Keratinocyte (primary cell): ENCODE measurements at regions not wholly inside any gene's neighbourhood (a gene's known extent, or its start where the extent isn't known, plus 50 kb on each side); places are given as distances from the start of the nearest gene placed in this dataset.
"Not testable (repeated sequence)": the region's sequence is repeated elsewhere in the genome, so short reads cannot be mapped to it uniquely, and the experiment has no call there.

ENCODE experiments used
- DNase-seq: peaks from one replicate; pipeline ENCODE4 v3.0.0-alpha.2; 2011; ENCODE audit warnings: low read depth, missing footprints, low spot score
- FAIRE-seq: peaks from 2 replicates; lab custom pipeline; 2011; peaks lifted over from hg19 to GRCh38; lab: Jason Lieb, UNC
- H2AFZ ChIP-seq: 2 replicates; pipeline ENCODE4 v1.6.0; 2012; ENCODE audit warnings: low read length, control low read depth, inconsistent platforms; ENCODE audit not compliant: control insufficient read depth
- H3K27ac ChIP-seq: 2 replicates; pipeline ENCODE4 v1.5.1; 2011; ENCODE audit warnings: low read length; ENCODE audit not compliant: control insufficient read depth, insufficient read depth
- H3K27me3 ChIP-seq: 3 replicates; pipeline ENCODE4 v1.6.0; 2011; ENCODE audit warnings: low read length; ENCODE audit not compliant: control insufficient read depth, insufficient read depth; ENCODE audit errors: extremely low read depth
- H3K36me3 ChIP-seq, 2 experiments: 2 replicates in 1 of 2; 3 replicates in 1 of 2; pipeline ENCODE4 v1.5.1; 2011; ENCODE audit warnings: low read length in 2 of 2, mild to moderate bottlenecking in 1 of 2; ENCODE audit not compliant: control insufficient read depth in 2 of 2, insufficient read depth in 2 of 2; ENCODE audit errors: extremely low read depth in 1 of 2
- H3K4me1 ChIP-seq: 3 replicates; pipeline ENCODE4 v1.5.1; 2011; ENCODE audit warnings: low read length; ENCODE audit not compliant: control insufficient read depth, insufficient read depth; ENCODE audit errors: extremely low read depth
- H3K4me2 ChIP-seq: 3 replicates; pipeline ENCODE4 v1.6.0; 2011; ENCODE audit warnings: low read depth, low read length; ENCODE audit not compliant: control insufficient read depth, insufficient read depth; ENCODE audit errors: extremely low read depth
- H3K4me3 ChIP-seq, 3 experiments: fragments of 200-600 bp in 1 of 3; sonication (generic) in 1 of 3; 2 replicates in 2 of 3; 3 replicates in 1 of 3; pipeline ENCODE4 v1.5.1; 2011 to 2016; ENCODE audit warnings: low read length in 3 of 3, mild to moderate bottlenecking in 3 of 3, control low read depth in 2 of 3, inconsistent platforms in 1 of 3, low read depth in 1 of 3, mixed read lengths in 1 of 3, mixed run types in 1 of 3, moderate library complexity in 1 of 3; ENCODE audit not compliant: control insufficient read depth in 2 of 3, insufficient read depth in 2 of 3; ENCODE audit errors: extremely low read depth in 1 of 3
- H3K79me2 ChIP-seq: 2 replicates; pipeline ENCODE4 v1.6.0; 2012; ENCODE audit warnings: low read length; ENCODE audit not compliant: control insufficient read depth, insufficient read depth
- H3K9ac ChIP-seq: 3 replicates; pipeline ENCODE4 v1.6.0; 2011; ENCODE audit warnings: low read length; ENCODE audit not compliant: control insufficient read depth, insufficient read depth; ENCODE audit errors: extremely low read depth
- H3K9me1 ChIP-seq: 3 replicates; pipeline ENCODE4 v1.6.0; 2011; ENCODE audit warnings: low read length; ENCODE audit not compliant: control insufficient read depth, insufficient read depth; ENCODE audit errors: extremely low read depth
- H3K9me3 ChIP-seq: 2 replicates; pipeline ENCODE4 v1.5.1; 2012; ENCODE audit warnings: low read depth, low read length; ENCODE audit not compliant: control insufficient read depth
- H4K20me1 ChIP-seq: 3 replicates; pipeline ENCODE4 v1.6.0; 2011; ENCODE audit warnings: low read length; ENCODE audit not compliant: control insufficient read depth, insufficient read depth; ENCODE audit errors: extremely low read depth
- dilution Hi-C: fragments of 300-500 bp; cut with MboI; formaldehyde crosslinking; loops from one replicate; pipeline ENCODE4 v1.7.0; 2020; ENCODE audit warnings: low sequenced_read_pairs; ENCODE audit not compliant: extremely low pct_ligation_motif_present

DNA sequence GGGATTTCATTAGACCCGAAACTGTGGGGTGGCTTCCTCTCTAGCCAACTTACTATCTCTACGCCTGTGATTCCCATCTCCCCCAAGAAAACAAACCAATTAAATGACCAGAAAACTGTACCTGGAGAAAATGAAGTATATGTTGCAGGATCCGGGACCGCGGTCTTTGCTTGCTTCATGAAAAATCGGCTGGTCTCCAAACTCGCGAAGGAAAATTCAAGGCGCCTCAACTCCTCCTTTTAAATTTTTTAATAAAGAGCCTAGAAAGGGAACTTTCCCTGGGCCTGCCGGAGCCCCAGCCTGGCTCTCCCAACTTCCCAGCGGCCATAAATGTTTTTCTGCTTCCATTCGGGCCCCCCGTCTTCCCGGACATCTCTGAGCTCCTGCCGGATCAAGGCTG is 110.8 kb upstream of the FOXD4L5 start:
- H3K9me1 ChIP-seq, H3K9me3 ChIP-seq: not testable (repeated sequence)

GRCh38 chr9:65395121-65395520 is 110.1 kb upstream of the FOXD4L5 start:
- H4K20me1 ChIP-seq, dilution Hi-C loops: not testable (repeated sequence)

More for the DNA sequence above, 110.8 kb upstream of the FOXD4L5 start:
- H3K9ac ChIP-seq, dilution Hi-C loops, H4K20me1 ChIP-seq, H2AFZ ChIP-seq, H3K36me3 ChIP-seq, H3K4me3 ChIP-seq, H3K79me2 ChIP-seq, H3K27me3 ChIP-seq, H3K4me1 ChIP-seq, FAIRE-seq, H3K27ac ChIP-seq, H3K4me2 ChIP-seq, DNase-seq: not testable (repeated sequence)

DNA sequence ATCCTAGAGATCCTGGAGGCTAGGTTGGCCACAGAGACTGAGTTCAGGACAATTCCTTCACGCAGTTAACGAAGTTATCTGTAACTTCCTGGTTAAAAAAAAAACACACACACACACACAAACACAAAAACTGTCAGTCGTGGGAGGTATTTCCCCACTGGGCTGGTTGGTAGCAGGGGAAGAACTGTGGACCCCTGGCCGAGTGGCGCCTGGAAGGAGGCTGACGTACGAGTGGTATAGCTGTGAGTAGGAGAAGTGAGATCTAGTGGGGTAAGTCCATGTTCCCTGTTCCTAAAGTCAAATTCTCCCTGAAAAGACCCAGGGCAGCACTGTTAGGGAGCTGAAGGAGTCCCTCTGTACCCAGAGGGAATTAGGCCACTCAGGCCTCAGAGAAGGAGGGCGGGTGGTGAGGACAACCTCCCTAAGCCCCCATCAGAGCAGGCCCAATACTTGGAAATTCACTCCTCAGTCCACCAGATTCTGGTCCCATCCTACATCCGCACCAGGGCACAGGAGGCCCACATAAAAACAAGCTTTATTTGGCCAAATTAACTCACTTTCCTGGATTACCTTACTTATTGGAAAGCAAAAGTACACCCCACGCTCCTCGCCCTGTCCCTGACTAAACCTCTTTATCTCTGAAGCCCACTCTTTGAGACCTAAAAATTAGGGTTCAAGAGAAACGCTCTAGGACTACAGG is 108.3 kb upstream of the FOXD4L5 start:
- H3K4me2 ChIP-seq, FAIRE-seq, H3K9me1 ChIP-seq, H3K27me3 ChIP-seq, H3K27ac ChIP-seq, H4K20me1 ChIP-seq, H3K36me3 ChIP-seq, dilution Hi-C loops, H3K4me1 ChIP-seq, H3K79me2 ChIP-seq, DNase-seq, H3K9me3 ChIP-seq, H3K9ac ChIP-seq, H2AFZ ChIP-seq, H3K4me3 ChIP-seq: not testable (repeated sequence)

More at GRCh38 chr9:65395121-65395520, 110.1 kb upstream of the FOXD4L5 start:
- not testable (repeated sequence) for H3K36me3 ChIP-seq, H3K9me1 ChIP-seq, FAIRE-seq, H3K9me3 ChIP-seq, H3K79me2 ChIP-seq, H3K27me3 ChIP-seq, H3K9ac ChIP-seq, H2AFZ ChIP-seq, H3K4me2 ChIP-seq, H3K4me1 ChIP-seq, H3K27ac ChIP-seq, H3K4me3 ChIP-seq, DNase-seq

- H3K36me3 ChIP-seq, H3K79me2 ChIP-seq, H3K4me3 ChIP-seq, H3K9ac ChIP-seq, DNase-seq, H3K9me3 ChIP-seq, H3K9me1 ChIP-seq, dilution Hi-C loops, H3K4me1 ChIP-seq, FAIRE-seq, H2AFZ ChIP-seq, H4K20me1 ChIP-seq, H3K4me2 ChIP-seq, H3K27me3 ChIP-seq, H3K27ac ChIP-seq: not testable (repeated sequence)
Measured at GRCh38 chr9:65392611-65393010, 107.6 kb upstream of the FOXD4L5 start.

DNA sequence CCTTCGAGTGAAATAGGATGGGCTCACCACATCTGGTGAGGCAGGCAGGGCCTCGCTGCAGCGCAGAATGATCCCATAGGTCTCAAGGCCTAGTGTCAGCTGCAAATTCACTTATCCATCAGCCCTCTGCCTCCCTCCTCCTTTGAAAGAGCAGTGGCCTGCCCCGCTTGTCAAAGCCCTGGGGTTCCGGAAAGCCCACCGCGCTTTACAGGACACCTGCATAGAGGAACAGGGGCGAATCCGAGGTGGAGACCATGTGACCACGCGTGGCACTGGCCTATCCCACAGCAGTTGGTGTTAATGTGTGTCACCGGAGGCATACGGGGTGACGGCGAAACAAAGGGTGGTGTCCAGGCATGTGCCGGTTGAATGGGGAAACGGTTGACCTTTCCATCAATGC is 104.7 kb upstream of the FOXD4L5 start:
- H3K9me3 ChIP-seq, H3K4me3 ChIP-seq, H3K27ac ChIP-seq, H3K4me2 ChIP-seq, H3K27me3 ChIP-seq, H4K20me1 ChIP-seq, H3K79me2 ChIP-seq, H2AFZ ChIP-seq, dilution Hi-C loops, DNase-seq, FAIRE-seq, H3K9me1 ChIP-seq, H3K36me3 ChIP-seq, H3K4me1 ChIP-seq, H3K9ac ChIP-seq: not testable (repeated sequence)
